ENCODE measurements at regions not wholly inside any gene's neighbourhood (a gene's known extent, or its start where the extent isn't known, plus 50 kb on each side); places are given as distances from the start of the nearest gene placed in this dataset.
"Not testable (repeated sequence)": the region's sequence is repeated elsewhere in the genome, so short reads cannot be mapped to it uniquely, and the experiment has no call there.

GRCh38 chr21:34221331-34222030 is 142.3 kb upstream of the KCNE2 start:
- no peak for DNase-seq (ENCODE audit: low read depth)
- no peak overlapping the region for H3K4me3 ChIP-seq (ENCODE audit: low read depth, low read length)
- no peak for TF ChIP-seq POLR2A (IDR thresholded peaks at IDR 0.05; ENCODE audit: extremely low read depth, insufficient read length)
- no peak for TF ChIP-seq MYC (IDR thresholded peaks at IDR 0.05; ENCODE audit: low read depth, low read length)
- no peak for TF ChIP-seq MAX (IDR thresholded peaks at IDR 0.05; ENCODE audit: low read depth, low read length)
- TF ChIP-seq CTCF (IDR thresholded peaks at IDR 0.05; ENCODE audit: low read depth, low read length), result no peak

GRCh38 chr21:34222031-34222335 is 141.8 kb upstream of the KCNE2 start:
- DNase-seq (ENCODE audit: low read depth), result no peak
- H3K4me3 ChIP-seq (ENCODE audit: low read depth, low read length), result no peak overlapping the region
- TF ChIP-seq POLR2A (IDR thresholded peaks at IDR 0.05; ENCODE audit: extremely low read depth, insufficient read length), result no peak
- TF ChIP-seq MAX (IDR thresholded peaks at IDR 0.05; ENCODE audit: low read depth, low read length), result no peak
- TF ChIP-seq MYC (IDR thresholded peaks at IDR 0.05; ENCODE audit: low read depth, low read length), result no peak
- TF ChIP-seq CTCF (IDR thresholded peaks at IDR 0.05; ENCODE audit: low read depth, low read length), result no peak

GRCh38 chr21:34223376-34223775 is 140.4 kb upstream of the KCNE2 start:
- no peak overlapping the region for H3K4me3 ChIP-seq (ENCODE audit: low read depth, low read length)
- TF ChIP-seq POLR2A (IDR thresholded peaks at IDR 0.05; ENCODE audit: extremely low read depth, insufficient read length) (no peak), MAX (IDR thresholded peaks at IDR 0.05; ENCODE audit: low read depth, low read length) (peak; percentile 3; the same call in 1 of the 2 replicates), MYC (IDR thresholded peaks at IDR 0.05; ENCODE audit: low read depth, low read length) (no peak)

GRCh38 chr21:34227386-34227852 is 136.4 kb upstream of the KCNE2 start:
- DNase-seq (ENCODE audit: low read depth), result no peak

More at GRCh38 chr21:34223376-34223775, 140.4 kb upstream of the KCNE2 start:
- peak; percentile 48 for DNase-seq (ENCODE audit: low read depth)

GRCh38 chr21:34228792-34229191 is 135.0 kb upstream of the KCNE2 start:
- TF ChIP-seq MYC (IDR thresholded peaks at IDR 0.05; ENCODE audit: low read depth, low read length) (no peak), CTCF (IDR thresholded peaks at IDR 0.05; ENCODE audit: low read depth, low read length) (no peak), MAX (IDR thresholded peaks at IDR 0.05; ENCODE audit: low read depth, low read length) (no peak), POLR2A (IDR thresholded peaks at IDR 0.05; ENCODE audit: extremely low read depth, insufficient read length) (no peak)
- H3K4me3 ChIP-seq (ENCODE audit: low read depth, low read length), result no peak overlapping the region
- no peak for DNase-seq (ENCODE audit: low read depth)

More at GRCh38 chr21:34227386-34227852, 136.4 kb upstream of the KCNE2 start:
- H3K4me3 ChIP-seq (ENCODE audit: low read depth, low read length), result no peak overlapping the region
- no peak for TF ChIP-seq CTCF (IDR thresholded peaks at IDR 0.05; ENCODE audit: low read depth, low read length)
- TF ChIP-seq MAX (IDR thresholded peaks at IDR 0.05; ENCODE audit: low read depth, low read length), result no peak
- no peak for TF ChIP-seq MYC (IDR thresholded peaks at IDR 0.05; ENCODE audit: low read depth, low read length)
- no peak for TF ChIP-seq POLR2A (IDR thresholded peaks at IDR 0.05; ENCODE audit: extremely low read depth, insufficient read length)

GRCh38 chr21:34229353-34229752 is 134.5 kb upstream of the KCNE2 start:
- TF ChIP-seq MAX (IDR thresholded peaks at IDR 0.05; ENCODE audit: low read depth, low read length) (no peak), MYC (IDR thresholded peaks at IDR 0.05; ENCODE audit: low read depth, low read length) (no peak), CTCF (IDR thresholded peaks at IDR 0.05; ENCODE audit: low read depth, low read length) (no peak), POLR2A (IDR thresholded peaks at IDR 0.05; ENCODE audit: extremely low read depth, insufficient read length) (no peak)
- no peak for DNase-seq (ENCODE audit: low read depth)
- H3K4me3 ChIP-seq (ENCODE audit: low read depth, low read length), result no peak overlapping the region

GRCh38 chr21:34233741-34234140 is 130.1 kb upstream of the KCNE2 start:
- not testable (repeated sequence) for DNase-seq (ENCODE audit: low read depth); H3K4me3 ChIP-seq (ENCODE audit: low read depth, low read length)

Measured in NB4 (cell line).